Prostate gland (tissue), 2 donors: ENCODE measurements at regions not wholly inside any gene's neighbourhood (a gene's known extent, or its start where the extent isn't known, plus 50 kb on each side); places are given as distances from the start of the nearest gene placed in this dataset.

Source experiments
- DNase-seq: peaks from one replicate; pipeline ENCODE4 v3.0.0-alpha.2; 2019; ENCODE audit warnings: low spot score
- H3K27ac ChIP-seq, 2 donors: fragments of 200-600 bp; sonication (generic); 2 replicates each; pipeline ENCODE4 v1.5.1; 2017 to 2019
- H3K27me3 ChIP-seq: fragments of 200-600 bp; sonication (generic); replicated peaks from 2 replicates; pipeline ENCODE4 v1.5.1; 2019; ENCODE audit not compliant: insufficient read depth
- H3K36me3 ChIP-seq, 2 donors: fragments of 200-600 bp; sonication (generic); 1 replicate in 1 of 2; 2 replicates in 1 of 2; pipeline versions ENCODE4 v1.5.1 to v1.8.1; 2017 to 2019
- H3K4me1 ChIP-seq: fragments of 200-600 bp; sonication (generic); replicated peaks from 2 replicates; pipeline ENCODE4 v1.5.1; 2019
- H3K4me3 ChIP-seq, 2 donors: fragments of 200-600 bp; sonication (generic); 2 replicates each; pipeline ENCODE4 v1.5.1; 2017 to 2019
- H3K9me3 ChIP-seq: fragments of 200-600 bp; sonication (generic); 2 replicates; pipeline ENCODE4 v1.5.1; 2017
- CTCF ChIP-seq, 4 experiments: fragments of 200-600 bp in 2 of 4; fragments of 450-650 bp in 2 of 4; sonication (generic) in 2 of 4; IDR thresholded peaks; 1 replicate in 3 of 4; 2 replicates in 1 of 4; pipeline ENCODE4 v1.5.1; 2016 to 2019; ENCODE audit warnings: antibody characterized with exemption in 4 of 4, mild to moderate bottlenecking in 2 of 4, moderate library complexity in 2 of 4
- POLR2A ChIP-seq: fragments of 450-650 bp; IDR thresholded peaks from one replicate; pipeline ENCODE4 v1.6.1; 2016; ENCODE audit warnings: antibody characterized with exemption, mild to moderate bottlenecking
- POLR2AphosphoS5 ChIP-seq: sonication (generic); formaldehyde crosslinking; IDR thresholded peaks from one replicate; pipeline ENCODE4 v1.6.1; 2017; ENCODE audit warnings: antibody characterized with exemption
- WGBS: methylation state at CpG from one replicate; pipeline ENCODE4 v1.1.5; 2018; 5-methylcytosine and 5-hydroxymethylcytosine counted together
- intact Hi-C: fragments of 100-400 bp; cut with DNase I; formaldehyde crosslinking; loops from one replicate; pipeline ENCODE4 v1.14.2; 2022

GRCh38 chr7:84612981-84613681, 418.5 kb upstream of the SEMA3A start:
- no peaks in the 10 kb centered on the region for H3K9me3 ChIP-seq
- H3K36me3 ChIP-seq = no peaks in the 10 kb centered on the region
- no peaks in the 10 kb centered on the region for H3K4me1 ChIP-seq
- no peak overlapping the region for H3K27ac ChIP-seq
- no peaks in the 10 kb centered on the region for H3K27me3 ChIP-seq
- WGBS = 92% methylated on average over 5 of the region's 5 CpGs
- intact Hi-C loops = no loop called here
- TF ChIP-seq POLR2A = no peak
- TF ChIP-seq CTCF (IDR thresholded peaks at IDR 0.05) = no peak
- TF ChIP-seq POLR2AphosphoS5 = no peak
- H3K4me3 ChIP-seq = no peak overlapping the region
- DNase-seq = no peak

- Histone ChIP-seq H3K27ac (no peak overlapping the region), H3K27me3 (no peaks in the 10 kb centered on the region), H3K9me3 (no peaks in the 10 kb centered on the region), H3K4me3 (no peak overlapping the region), H3K4me1 (no peaks in the 10 kb centered on the region), H3K36me3 (no peaks in the 10 kb centered on the region)
- intact Hi-C loops = no loop called here
- WGBS = 9% methylated on average over 2 of the region's 2 CpGs
- TF ChIP-seq CTCF (IDR thresholded peaks at IDR 0.05) (no peak), POLR2AphosphoS5 (no peak), POLR2A (no peak)
- no peak for DNase-seq
These were observed 416.8 kb upstream of the SEMA3A start for GRCh38 chr7:84611391-84611790.

- no peaks in the 10 kb centered on the region for H3K27me3 ChIP-seq
- H3K27ac ChIP-seq = no peak overlapping the region
- no peak for DNase-seq
- 93% methylated on average over 4 of the region's 4 CpGs for WGBS
- intact Hi-C loops = no loop called here
- TF ChIP-seq POLR2AphosphoS5 (no peak), CTCF (IDR thresholded peaks at IDR 0.05) (no peak), POLR2A (no peak)
- H3K9me3 ChIP-seq = no peaks in the 10 kb centered on the region
- H3K36me3 ChIP-seq = no peaks in the 10 kb centered on the region
- no peak overlapping the region for H3K4me3 ChIP-seq
- H3K4me1 ChIP-seq = no peaks in the 10 kb centered on the region
These were observed 415.8 kb upstream of the SEMA3A start for GRCh38 chr7:84610390-84610789.

GRCh38 chr7:84605301-84605700, 410.7 kb upstream of the SEMA3A start:
- Histone ChIP-seq H3K27ac (no peak overlapping the region), H3K4me1 (no peaks in the 10 kb centered on the region), H3K4me3 (no peak overlapping the region), H3K9me3 (no peaks in the 10 kb centered on the region), H3K36me3 (no peaks in the 10 kb centered on the region), H3K27me3 (no peaks in the 10 kb centered on the region)
- intact Hi-C loops = no loop called here
- DNase-seq = no peak
- WGBS = 68% methylated on average over 2 of the region's 2 CpGs
- TF ChIP-seq POLR2AphosphoS5 (no peak), POLR2A (no peak), CTCF (IDR thresholded peaks at IDR 0.05) (no peak)

GRCh38 chr7:84603545-84603944, 409.0 kb upstream of the SEMA3A start:
- 93% methylated on average over 5 of the region's 5 CpGs for WGBS
- intact Hi-C loops = no loop called here
- H3K27me3 ChIP-seq = no peaks in the 10 kb centered on the region
- H3K27ac ChIP-seq = no peak overlapping the region
- no peaks in the 10 kb centered on the region for H3K9me3 ChIP-seq
- TF ChIP-seq POLR2A = no peak
- no peak for TF ChIP-seq CTCF (IDR thresholded peaks at IDR 0.05)
- TF ChIP-seq POLR2AphosphoS5 = no peak
- H3K4me3 ChIP-seq = no peak overlapping the region
- no peak for DNase-seq
- H3K4me1 ChIP-seq = no peaks in the 10 kb centered on the region
- H3K36me3 ChIP-seq = no peaks in the 10 kb centered on the region
